Lower lobe of right lung (tissue), 2 donors: ENCODE measurements at regions not wholly inside any gene's neighbourhood (a gene's known extent, or its start where the extent isn't known, plus 50 kb on each side); places are given as distances from the start of the nearest gene placed in this dataset.

Experiments
- ATAC-seq, 2 donors: fragments of 200-7000 bp; cut with Tn5 transposase; one replicate each; pipeline ENCODE4 v1.9.1; 2020 to 2022; ENCODE audit warnings: mild to moderate bottlenecking in 2 of 2, moderate library complexity in 2 of 2
- DNase-seq: peaks from one replicate; pipeline ENCODE4 v3.0.0-alpha.2; 2020
- H3K27ac ChIP-seq: fragments of 200-600 bp; one replicate; pipeline ENCODE4 v1.8.0; 2022
- H3K27me3 ChIP-seq: fragments of 200-600 bp; one replicate; pipeline ENCODE4 v1.8.0; 2022; ENCODE audit warnings: low read depth
- H3K36me3 ChIP-seq: fragments of 200-600 bp; one replicate; pipeline ENCODE4 v1.8.0; 2022; ENCODE audit warnings: mild to moderate bottlenecking
- H3K4me1 ChIP-seq: fragments of 200-600 bp; one replicate; pipeline ENCODE4 v1.8.0; 2022
- H3K4me3 ChIP-seq: fragments of 200-600 bp; one replicate; pipeline ENCODE4 v1.8.0; 2022; ENCODE audit warnings: mild to moderate bottlenecking
- H3K9me3 ChIP-seq: fragments of 200-600 bp; one replicate; pipeline ENCODE4 v1.8.0; 2022
- CTCF ChIP-seq: fragments of 200-600 bp; IDR thresholded peaks from one replicate; pipeline ENCODE4 v1.8.0; 2022; ENCODE audit warnings: antibody characterized with exemption, mild to moderate bottlenecking
- intact Hi-C: fragments of 100-400 bp; cut with DNase I; formaldehyde crosslinking; loops from one replicate; pipeline ENCODE4 v1.11.0; 2022
- donor health status: DM: no; HTN: yes; CAD: no; lungs with severe emphysema.

GRCh38 chr12:25827141-25827540, 131.3 kb upstream of the RASSF8 start:
- Histone ChIP-seq H3K27ac (no peak overlapping the region), H3K36me3 (no peaks in the 10 kb centered on the region), H3K4me1 (no peaks in the 10 kb centered on the region), H3K27me3 (no peaks in the 10 kb centered on the region), H3K9me3 (no peaks in the 10 kb centered on the region), H3K4me3 (no peak overlapping the region)
- ATAC-seq (no peak), DNase-seq (no peak)
- intact Hi-C loops: no loop called here
- no peak for TF ChIP-seq CTCF

DNA sequence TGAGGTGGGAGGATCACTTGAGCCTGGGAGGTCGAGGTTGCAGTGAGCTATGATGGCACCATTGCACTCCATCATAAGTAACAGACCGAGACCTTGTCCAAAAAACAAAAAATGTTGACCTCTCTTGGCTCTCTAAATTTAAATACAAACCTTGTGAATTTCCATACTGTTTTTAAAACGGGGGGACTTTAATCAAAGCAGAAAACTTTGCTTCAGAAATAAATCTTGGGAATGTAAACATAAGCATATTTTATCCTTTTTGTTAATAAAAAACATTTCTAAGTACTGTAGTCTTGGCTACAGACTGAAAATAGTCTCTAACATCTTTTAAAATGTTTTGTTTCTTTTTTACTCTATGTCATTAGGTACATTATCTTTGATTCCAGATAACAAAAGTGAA, 130.7 kb upstream of the RASSF8 start:
- no peaks in the 10 kb centered on the region for H3K4me1 ChIP-seq
- no peak overlapping the region for H3K27ac ChIP-seq
- intact Hi-C loops: no loop called here
- no peak for ATAC-seq
- H3K9me3 ChIP-seq: no peaks in the 10 kb centered on the region
- DNase-seq: no peak
- H3K4me3 ChIP-seq: no peak overlapping the region
- H3K36me3 ChIP-seq: no peaks in the 10 kb centered on the region
- H3K27me3 ChIP-seq: no peaks in the 10 kb centered on the region
- no peak for TF ChIP-seq CTCF

- H3K27ac ChIP-seq: no peak overlapping the region
- no peaks in the 10 kb centered on the region for H3K4me1 ChIP-seq
- H3K9me3 ChIP-seq: no peaks in the 10 kb centered on the region
- TF ChIP-seq CTCF: no peak
- no peaks in the 10 kb centered on the region for H3K27me3 ChIP-seq
- DNase-seq: no peak
- intact Hi-C loops: no loop called here
- no peak for ATAC-seq
- no peaks in the 10 kb centered on the region for H3K36me3 ChIP-seq
- H3K4me3 ChIP-seq: no peak overlapping the region
Observed at GRCh38 chr12:25828188-25828587, 130.3 kb upstream of the RASSF8 start.

- ATAC-seq: peak; percentile 53 to 59
- intact Hi-C loops: no loop called here
Observed at GRCh38 chr12:25829192-25829591, 129.3 kb upstream of the RASSF8 start.

GRCh38 chr12:25830456-25830855, 128.0 kb upstream of the RASSF8 start:
- H3K4me3 ChIP-seq: no peak overlapping the region
- DNase-seq (no peak), ATAC-seq (no peak)
- no peaks in the 10 kb centered on the region for H3K4me1 ChIP-seq
- H3K27ac ChIP-seq: no peak overlapping the region
- H3K9me3 ChIP-seq: no peaks in the 10 kb centered on the region
- H3K27me3 ChIP-seq: no peaks in the 10 kb centered on the region
- intact Hi-C loops: no loop called here
- no peak for TF ChIP-seq CTCF
- H3K36me3 ChIP-seq: no peaks in the 10 kb centered on the region

More at GRCh38 chr12:25829192-25829591, 129.3 kb upstream of the RASSF8 start:
- Histone ChIP-seq H3K4me1 (no peaks in the 10 kb centered on the region), H3K36me3 (no peaks in the 10 kb centered on the region), H3K27me3 (no peaks in the 10 kb centered on the region), H3K4me3 (no peak overlapping the region), H3K9me3 (no peaks in the 10 kb centered on the region), H3K27ac (no peak overlapping the region)
- TF ChIP-seq CTCF: no peak
- DNase-seq: no peak

GRCh38 chr12:25833657-25834056, 124.8 kb upstream of the RASSF8 start:
- no peaks in the 10 kb centered on the region for H3K27me3 ChIP-seq
- no peak overlapping the region for H3K27ac ChIP-seq
- H3K36me3 ChIP-seq: no peaks in the 10 kb centered on the region
- no peak for ATAC-seq
- intact Hi-C loops: no loop called here
- H3K9me3 ChIP-seq: no peaks in the 10 kb centered on the region
- no peak for DNase-seq
- no peaks in the 10 kb centered on the region for H3K4me1 ChIP-seq
- H3K4me3 ChIP-seq: no peak overlapping the region
- TF ChIP-seq CTCF: no peak
